HepG2 (cell line): ENCODE measurements at regions not wholly inside any gene's neighbourhood (a gene's known extent, or its start where the extent isn't known, plus 50 kb on each side); places are given as distances from the start of the nearest gene placed in this dataset.

Experiments used
- ATAC-seq: fragments of 200-7000 bp; cut with Tn5 transposase; 3 replicates; pipeline ENCODE4 v1.9.1; 2020; ENCODE audit warnings: mild to moderate bottlenecking, moderate library complexity
- BruUV-seq: library from RNA; stranded (reverse); fragments of 400-500 nt; replicated peaks from 2 replicates; lab custom pipeline; 2021; lab: Mats Ljungman, UMichigan
- CTCF ChIA-PET: fragments of 300-600 bp; formaldehyde crosslinking; extraction: SDS; loops from one replicate; lab custom pipeline; 2021; ENCODE audit warnings: low total read pairs, inconsistent platforms, low intra/inter-chr PET ratio; lab: Yijun Ruan, JAX
- POLR2A ChIA-PET: fragments of 350-600 bp; sonication (Branson Sonifier 250); formaldehyde crosslinking; loops from one replicate; lab custom pipeline; 2020; ENCODE audit warnings: antibody characterized with exemption, inconsistent platforms; lab: Yijun Ruan, JAX
- DNase-seq: peaks from one replicate; pipeline ENCODE4 v3.0.0-alpha.2; 2015; ENCODE audit warnings: low spot score
- FAIRE-seq: peaks from 3 replicates; lab custom pipeline; 2011; peaks lifted over from hg19 to GRCh38; lab: Jason Lieb, UNC
- H2AFZ ChIP-seq: one replicate; pipeline ENCODE4 v1.6.1; 2011; ENCODE audit warnings: low read length, inconsistent platforms
- H3K27ac ChIP-seq: fragments of 300-600 bp; 3 replicates; pipeline ENCODE4 v1.8.0; 2011; ENCODE audit warnings: mixed run types, mild to moderate bottlenecking, mixed read lengths, low read length, inconsistent platforms; ENCODE audit not compliant: insufficient read depth; ENCODE audit errors: extremely low read length
- H3K27me3 ChIP-seq, 2 experiments: fragments of 200-600 bp in 1 of 2; 2 replicates in 1 of 2; 3 replicates in 1 of 2; pipeline versions ENCODE4 v1.6.0 to v1.8.0; 2011; ENCODE audit warnings: low read length in 2 of 2, mild to moderate bottlenecking in 2 of 2, moderate library complexity in 2 of 2, inconsistent platforms in 1 of 2; ENCODE audit not compliant: insufficient read depth in 2 of 2, control insufficient read depth in 1 of 2
- H3K36me3 ChIP-seq, 2 experiments: fragments of 200-600 bp in 1 of 2; replicated peaks in 1 of 2; 2 replicates in 1 of 2; 3 replicates in 1 of 2; pipeline versions ENCODE4 v1.5.1 to v1.8.0; 2011; ENCODE audit warnings: low read length in 2 of 2, inconsistent platforms in 1 of 2; ENCODE audit not compliant: insufficient read depth in 2 of 2, control insufficient read depth in 1 of 2
- H3K4me1 ChIP-seq: 2 replicates; pipeline ENCODE4 v1.5.1; 2012; ENCODE audit warnings: low read length, inconsistent platforms; ENCODE audit not compliant: insufficient read depth
- H3K4me2 ChIP-seq: 2 replicates; pipeline ENCODE4 v1.6.0; 2011; ENCODE audit warnings: low read depth, low read length, inconsistent platforms
- H3K4me3 ChIP-seq, 3 experiments: fragments of 200-600 bp in 1 of 3; sonication (generic), shearing (Covaris generic) in 1 of 3; replicated peaks in 1 of 3; 2 replicates each; pipeline ENCODE4 v1.5.1; 2011 to 2016; ENCODE audit warnings: low read length in 3 of 3, inconsistent platforms in 2 of 3, low read depth in 2 of 3, mild to moderate bottlenecking in 2 of 3, control low read depth in 1 of 3, mixed read lengths in 1 of 3; ENCODE audit not compliant: insufficient read depth in 1 of 3
- H3K79me2 ChIP-seq: one replicate; pipeline ENCODE4 v1.6.1; 2011; ENCODE audit warnings: low read length, inconsistent platforms; ENCODE audit not compliant: insufficient read depth
- H3K9ac ChIP-seq: 2 replicates; pipeline ENCODE4 v1.6.0; 2011; ENCODE audit warnings: mild to moderate bottlenecking, low read depth, low read length, inconsistent platforms; ENCODE audit not compliant: insufficient read depth
- H3K9me3 ChIP-seq: 2 replicates; pipeline ENCODE4 v1.5.1; 2012; ENCODE audit warnings: mild to moderate bottlenecking, low read length
- H4K20me1 ChIP-seq: 2 replicates; pipeline ENCODE4 v1.6.0; 2011; ENCODE audit warnings: inconsistent platforms, mild to moderate bottlenecking, low read length, moderate library complexity; ENCODE audit not compliant: insufficient read depth
- ATF1 ChIP-seq: IDR thresholded peaks from 2 replicates; pipeline ENCODE4 v1.6.1; 2016; ENCODE audit warnings: mild to moderate bottlenecking, control low read depth
- CCAR2 ChIP-seq: fragments of 200-400 bp; formaldehyde crosslinking; optimal IDR thresholded peaks from 2 replicates; pipeline ENCODE3; 2018; ENCODE audit warnings: low read depth, mild to moderate bottlenecking, low read length, moderate library complexity
- CHD4 ChIP-seq: fragments of 200-600 bp; sonication (generic); IDR thresholded peaks from 2 replicates; pipeline ENCODE4 v1.7.0; 2017; ENCODE audit warnings: mild to moderate bottlenecking, low read length, borderline replicate concordance
- FOXK2 ChIP-seq: fragments of 450-650 bp; IDR thresholded peaks from 2 replicates; pipeline ENCODE4 v1.6.1; 2016
- MEIS2 ChIP-seq: sonication (generic); formaldehyde crosslinking; IDR thresholded peaks from 2 replicates; pipeline ENCODE4 v1.9.0; 2021; ENCODE audit warnings: mild to moderate bottlenecking, missing genetic modification reagents
- MTA3 ChIP-seq: sonication (generic); formaldehyde crosslinking; IDR thresholded peaks from 2 replicates; pipeline ENCODE4 v1.4.0; 2020; ENCODE audit warnings: missing genetic modification reagents
- NBN ChIP-seq: fragments of 450-650 bp; conservative IDR thresholded peaks from 2 replicates; pipeline ENCODE4 v1.6.1; 2017
- ONECUT2 ChIP-seq: sonication (generic); formaldehyde crosslinking; IDR thresholded peaks from 2 replicates; pipeline ENCODE4 v1.4.0; 2020; ENCODE audit warnings: missing genetic modification reagents
- PHF21A ChIP-seq: sonication (generic); formaldehyde crosslinking; IDR thresholded peaks from 2 replicates; pipeline ENCODE4 v1.5.0; 2020; ENCODE audit warnings: mild to moderate bottlenecking, missing genetic modification reagents
- POGZ ChIP-seq: sonication (generic); formaldehyde crosslinking; IDR thresholded peaks from 2 replicates; pipeline ENCODE4 v1.4.0; 2020; ENCODE audit warnings: mild to moderate bottlenecking, missing genetic modification reagents
- SPEN ChIP-seq: sonication (generic); formaldehyde crosslinking; IDR thresholded peaks from 2 replicates; pipeline ENCODE4 v1.5.1; 2020; ENCODE audit warnings: low read depth, mild to moderate bottlenecking, missing genetic modification reagents
- ZEB1 ChIP-seq: IDR thresholded peaks from 2 replicates; pipeline ENCODE4 v1.6.1; 2012; ENCODE audit warnings: mild to moderate bottlenecking, low read depth, inconsistent platforms; ENCODE audit not compliant: insufficient replicate concordance
- ZNF256 ChIP-seq: sonication (generic); formaldehyde crosslinking; conservative IDR thresholded peaks from 2 replicates; pipeline ENCODE4 v1.4.0; 2020; ENCODE audit warnings: missing genetic modification reagents
- ZNF44 ChIP-seq: sonication (generic); formaldehyde crosslinking; IDR thresholded peaks from 2 replicates; pipeline ENCODE4 v1.5.1; 2020; ENCODE audit warnings: mild to moderate bottlenecking, missing genetic modification reagents
- in situ Hi-C: cut with HindIII; loops from 2 replicates; pipeline ENCODE4 v1.10.0; 2017; ENCODE audit warnings: low pct_unique_long_range_greater_than_20kb; ENCODE audit not compliant: extremely low pct_ligation_motif_present
- intact Hi-C: fragments of 100-400 bp; cut with micrococcal nuclease; formaldehyde crosslinking; loops from one replicate; pipeline ENCODE4 v1.10.0; 2022; ENCODE audit not compliant: unreplicated experiment
- TF ChIP-seq, protein P1 (sequence below): sonication (generic); formaldehyde crosslinking; IDR thresholded peaks from one replicate; pipeline ENCODE4 v1.5.1; 2020; ENCODE audit warnings: mild to moderate bottlenecking, missing genetic modification reagents; ENCODE audit errors: not compliant biosample characterization

DNA sequence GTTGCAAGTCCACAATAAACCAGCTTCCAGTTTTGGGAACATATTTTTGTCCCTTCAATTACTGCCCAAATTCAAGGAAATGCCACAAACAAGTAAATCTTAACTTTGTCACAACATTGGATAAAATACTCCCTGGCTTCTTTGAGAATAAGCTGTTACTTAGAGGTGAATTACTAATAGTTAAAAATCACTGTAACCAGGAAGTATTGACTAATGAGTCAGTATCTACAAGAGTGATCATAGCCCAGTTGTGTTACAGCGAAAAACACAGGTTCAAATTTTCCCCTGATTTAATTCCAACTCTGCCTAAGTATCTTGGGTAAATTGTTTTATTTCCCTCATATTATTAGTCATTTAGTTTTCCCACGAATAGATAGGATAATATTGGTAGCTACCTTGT, 291.2 kb upstream of the PPARGC1A start (continued):
- no peak for TF ChIP-seq ZNF256 (CRISPR knock-in tag)
- TF ChIP-seq CCAR2, result no peak
- no peak for TF ChIP-seq ZEB1
- no peak for TF ChIP-seq CHD4
- TF ChIP-seq MEIS2 (CRISPR knock-in tag), result no peak
- TF ChIP-seq MTA3 (CRISPR knock-in tag), result no peak
- TF ChIP-seq SPEN (CRISPR knock-in tag), result no peak

DNA sequence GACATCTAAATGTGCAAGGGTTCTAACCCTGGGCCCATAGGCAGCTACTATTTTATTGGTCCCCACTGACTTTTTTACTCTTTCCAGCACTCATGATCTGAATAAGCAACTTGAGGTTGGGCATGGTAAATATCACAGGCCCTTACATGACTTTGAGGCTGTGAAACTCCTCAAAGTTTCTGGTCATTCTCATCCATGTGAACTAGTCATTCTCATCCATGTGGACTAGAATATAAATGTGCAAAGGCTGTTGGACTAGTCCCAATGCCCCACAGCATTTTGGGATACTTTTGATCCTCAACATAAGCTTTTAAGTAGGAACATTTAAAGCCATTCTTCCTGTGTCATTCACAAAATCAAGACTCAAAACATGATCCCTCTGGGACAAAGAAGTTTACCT, 290.7 kb upstream of the PPARGC1A start:
- DNase-seq (no peak), ATAC-seq (no peak), FAIRE-seq (no peak)
- Histone ChIP-seq H2AFZ (no peak overlapping the region), H4K20me1 (no peaks in the 10 kb centered on the region), H3K36me3 (no peaks in the 10 kb centered on the region), H3K27ac (no peak overlapping the region), H3K9ac (no peak overlapping the region), H3K4me2 (no peak overlapping the region), H3K9me3 (no peaks in the 10 kb centered on the region), H3K4me1 (no peaks in the 10 kb centered on the region), H3K79me2 (no peaks in the 10 kb centered on the region), H3K4me3 (no peak overlapping the region), H3K27me3 (no peaks in the 10 kb centered on the region)
- no TSS peak for BruUV-seq
- CTCF ChIA-PET, result no interaction called here
- TF ChIP-seq POGZ (CRISPR knock-in tag) (no peak), PHF21A (CRISPR knock-in tag) (no peak), NBN (no peak), ATF1 (CRISPR knock-in tag) (no peak), ONECUT2 (CRISPR knock-in tag) (no peak), FOXK2 (no peak), ZNF44 (CRISPR knock-in tag) (no peak)
- TF ChIP-seq, protein P1, sequence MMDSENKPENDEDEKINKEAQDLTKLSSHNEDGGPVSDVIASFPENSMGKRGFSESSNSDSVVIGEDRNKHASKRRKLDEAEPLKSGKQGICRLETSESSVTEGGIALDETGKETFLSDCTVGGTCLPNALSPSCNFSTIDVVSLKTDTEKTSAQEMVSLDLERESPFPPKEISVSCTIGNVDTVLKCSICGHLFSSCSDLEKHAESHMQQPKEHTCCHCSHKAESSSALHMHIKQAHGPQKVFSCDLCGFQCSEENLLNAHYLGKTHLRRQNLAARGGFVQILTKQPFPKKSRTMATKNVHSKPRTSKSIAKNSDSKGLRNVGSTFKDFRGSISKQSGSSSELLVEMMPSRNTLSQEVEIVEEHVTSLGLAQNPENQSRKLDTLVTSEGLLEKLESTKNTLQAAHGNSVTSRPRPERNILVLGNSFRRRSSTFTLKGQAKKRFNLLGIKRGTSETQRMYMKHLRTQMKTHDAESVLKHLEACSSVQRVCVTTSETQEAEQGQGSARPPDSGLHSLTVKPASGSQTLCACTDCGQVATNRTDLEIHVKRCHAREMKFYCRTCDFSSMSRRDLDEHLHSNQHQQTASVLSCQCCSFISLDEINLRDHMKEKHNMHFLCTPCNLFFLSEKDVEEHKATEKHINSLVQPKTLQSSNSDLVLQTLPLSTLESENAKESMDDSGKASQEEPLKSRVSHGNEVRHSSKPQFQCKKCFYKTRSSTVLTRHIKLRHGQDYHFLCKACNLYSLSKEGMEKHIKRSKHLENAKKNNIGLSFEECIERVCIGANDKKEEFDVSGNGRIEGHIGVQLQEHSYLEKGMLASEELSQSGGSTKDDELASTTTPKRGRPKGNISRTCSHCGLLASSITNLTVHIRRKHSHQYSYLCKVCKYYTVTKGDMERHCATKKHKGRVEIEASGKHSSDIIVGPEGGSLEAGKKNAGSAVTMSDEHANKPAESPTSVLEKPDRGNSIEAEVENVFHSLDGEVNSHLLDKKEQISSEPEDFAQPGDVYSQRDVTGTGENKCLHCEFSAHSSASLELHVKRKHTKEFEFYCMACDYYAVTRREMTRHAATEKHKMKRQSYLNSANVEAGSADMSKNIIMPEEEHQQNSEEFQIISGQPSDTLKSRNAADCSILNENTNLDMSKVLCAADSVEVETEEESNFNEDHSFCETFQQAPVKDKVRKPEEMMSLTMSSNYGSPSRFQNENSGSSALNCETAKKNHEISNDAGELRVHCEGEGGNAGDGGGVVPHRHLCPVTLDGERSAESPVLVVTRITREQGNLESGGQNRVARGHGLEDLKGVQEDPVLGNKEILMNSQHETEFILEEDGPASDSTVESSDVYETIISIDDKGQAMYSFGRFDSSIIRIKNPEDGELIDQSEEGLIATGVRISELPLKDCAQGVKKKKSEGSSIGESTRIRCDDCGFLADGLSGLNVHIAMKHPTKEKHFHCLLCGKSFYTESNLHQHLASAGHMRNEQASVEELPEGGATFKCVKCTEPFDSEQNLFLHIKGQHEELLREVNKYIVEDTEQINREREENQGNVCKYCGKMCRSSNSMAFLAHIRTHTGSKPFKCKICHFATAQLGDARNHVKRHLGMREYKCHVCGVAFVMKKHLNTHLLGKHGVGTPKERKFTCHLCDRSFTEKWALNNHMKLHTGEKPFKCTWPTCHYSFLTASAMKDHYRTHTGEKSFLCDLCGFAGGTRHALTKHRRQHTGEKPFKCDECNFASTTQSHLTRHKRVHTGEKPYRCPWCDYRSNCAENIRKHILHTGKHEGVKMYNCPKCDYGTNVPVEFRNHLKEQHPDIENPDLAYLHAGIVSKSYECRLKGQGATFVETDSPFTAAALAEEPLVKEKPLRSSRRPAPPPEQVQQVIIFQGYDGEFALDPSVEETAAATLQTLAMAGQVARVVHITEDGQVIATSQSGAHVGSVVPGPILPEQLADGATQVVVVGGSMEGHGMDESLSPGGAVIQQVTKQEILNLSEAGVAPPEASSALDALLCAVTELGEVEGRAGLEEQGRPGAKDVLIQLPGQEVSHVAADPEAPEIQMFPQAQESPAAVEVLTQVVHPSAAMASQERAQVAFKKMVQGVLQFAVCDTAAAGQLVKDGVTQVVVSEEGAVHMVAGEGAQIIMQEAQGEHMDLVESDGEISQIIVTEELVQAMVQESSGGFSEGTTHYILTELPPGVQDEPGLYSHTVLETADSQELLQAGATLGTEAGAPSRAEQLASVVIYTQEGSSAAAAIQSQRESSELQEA, result no peak
- in situ Hi-C loops (no loop called here), intact Hi-C loops (no loop called here)
- POLR2A ChIA-PET, result no interaction called here
